Activated gamma-delta T cell treated with anti-CD3 and anti-CD28 coated beads, Interleukin-2, amount 50 U/mL, for 16 hours (primary cell): ENCODE measurements at regions not wholly inside any gene's neighbourhood (a gene's known extent, or its start where the extent isn't known, plus 50 kb on each side); places are given as distances from the start of the nearest gene placed in this dataset.

Source experiments
- DNase-seq: peaks from one replicate; pipeline ENCODE4 v3.0.0-alpha.2; 2020; ENCODE audit warnings: low read depth

- no peak for DNase-seq
These were observed 142.0 kb upstream of the MCHR2 start for GRCh38 chr6:100135977-100136376.

- no peak for DNase-seq
These were observed 140.7 kb upstream of the MCHR2 start for GRCh38 chr6:100134703-100135102.

GRCh38 chr6:100134297-100134696 is 140.3 kb upstream of the MCHR2 start:
- no peak for DNase-seq

GRCh38 chr6:100132005-100132404 is 138.0 kb upstream of the MCHR2 start:
- no peak for DNase-seq

GRCh38 chr6:100130630-100131029 is 136.6 kb upstream of the MCHR2 start:
- no peak for DNase-seq

- DNase-seq: no peak
These were observed 132.9 kb upstream of the MCHR2 start for GRCh38 chr6:100126790-100127484.

GRCh38 chr6:100121854-100122609 is 128.0 kb upstream of the MCHR2 start:
- DNase-seq: no peak

GRCh38 chr6:100119261-100119660 is 125.2 kb upstream of the MCHR2 start:
- DNase-seq: no peak

GRCh38 chr6:100118301-100118700 is 124.3 kb upstream of the MCHR2 start:
- no peak for DNase-seq

GRCh38 chr6:100117680-100118079 is 123.7 kb upstream of the MCHR2 start:
- no peak for DNase-seq

- no peak for DNase-seq
These were observed 122.6 kb upstream of the MCHR2 start for GRCh38 chr6:100116411-100117194.

- no peak for DNase-seq
These were observed 121.5 kb upstream of the MCHR2 start for GRCh38 chr6:100115407-100116101.

GRCh38 chr6:100112855-100113508 is 119.0 kb upstream of the MCHR2 start:
- DNase-seq: no peak

- DNase-seq: no peak
These were observed 112.0 kb upstream of the MCHR2 start for GRCh38 chr6:100105919-100106529.

GRCh38 chr6:100105138-100105537 is 111.1 kb upstream of the MCHR2 start:
- no peak for DNase-seq

GRCh38 chr6:100103931-100104330 is 109.9 kb upstream of the MCHR2 start:
- no peak for DNase-seq

GRCh38 chr6:100103194-100103593 is 109.2 kb upstream of the MCHR2 start:
- DNase-seq: no peak

- no peak for DNase-seq
These were observed 107.6 kb upstream of the MCHR2 start for GRCh38 chr6:100101644-100102043.

GRCh38 chr6:100100776-100101175 is 106.8 kb upstream of the MCHR2 start:
- DNase-seq: no peak

- DNase-seq: no peak
These were observed 105.4 kb upstream of the MCHR2 start for GRCh38 chr6:100099189-100100074.
